Endothelial cell of umbilical vein (primary cell): ENCODE measurements at regions not wholly inside any gene's neighbourhood (a gene's known extent, or its start where the extent isn't known, plus 50 kb on each side); places are given as distances from the start of the nearest gene placed in this dataset.

Experiments
- BruUV-seq: library from RNA; stranded (reverse); fragments of 400-500 nt; replicated peaks from 2 replicates; lab custom pipeline; 2021; lab: Mats Ljungman, UMichigan
- CTCF ChIA-PET: fragments of 300-600, 350-600 bp; sonication (Branson Sonifier 250); formaldehyde crosslinking; loops from one replicate; lab custom pipeline; 2021; ENCODE audit warnings: antibody characterized with exemption, inconsistent platforms; lab: Charles Lee
- POLR2A ChIA-PET: fragments of 300-600, 350-600 bp; sonication (Branson Sonifier 250); formaldehyde crosslinking; loops from one replicate; lab custom pipeline; 2021; ENCODE audit warnings: antibody characterized with exemption, inconsistent platforms; lab: Charles Lee
- DNase-seq: peaks from one replicate; pipeline ENCODE4 v3.0.0-alpha.2; 2011; ENCODE audit warnings: low read depth, low spot score
- FAIRE-seq: peaks from 2 replicates; lab custom pipeline; 2011; peaks lifted over from hg19 to GRCh38; lab: Jason Lieb, UNC
- H2AFZ ChIP-seq: 2 replicates; pipeline ENCODE4 v1.6.0; 2012; ENCODE audit warnings: low read depth, low read length, control low read depth, inconsistent platforms
- H3K27ac ChIP-seq: 2 replicates; pipeline ENCODE4 v1.5.1; 2011; ENCODE audit warnings: low read depth, mild to moderate bottlenecking, control low read depth, low read length, moderate library complexity; ENCODE audit not compliant: insufficient read depth
- H3K27me3 ChIP-seq, 2 experiments: 2 replicates each; pipeline versions ENCODE4 v1.6.0 to v1.6.1; 2011; ENCODE audit warnings: low read length in 2 of 2, mixed read lengths in 1 of 2; ENCODE audit not compliant: control insufficient read depth in 2 of 2, insufficient read depth in 2 of 2
- H3K36me3 ChIP-seq, 2 experiments: 2 replicates in 1 of 2; 3 replicates in 1 of 2; pipeline ENCODE4 v1.5.1; 2011; ENCODE audit warnings: low read length in 2 of 2, mild to moderate bottlenecking in 1 of 2, moderate library complexity in 1 of 2; ENCODE audit not compliant: control insufficient read depth in 2 of 2, insufficient read depth in 2 of 2; ENCODE audit errors: extremely low read depth in 1 of 2
- H3K4me1 ChIP-seq: 3 replicates; pipeline ENCODE4 v1.5.1; 2011; ENCODE audit warnings: mild to moderate bottlenecking, low read length; ENCODE audit not compliant: control insufficient read depth, insufficient read depth; ENCODE audit errors: extremely low read depth
- H3K4me2 ChIP-seq: 2 replicates; pipeline ENCODE4 v1.6.1; 2011; ENCODE audit warnings: low read length, control low read depth, mixed read lengths; ENCODE audit not compliant: insufficient read depth
- H3K4me3 ChIP-seq, 3 experiments: fragments of 200-600 bp in 1 of 3; sonication (generic), shearing (Covaris generic) in 1 of 3; replicated peaks in 1 of 3; 2 replicates each; pipeline ENCODE4 v1.5.1; 2011 to 2016; ENCODE audit warnings: control low read depth in 3 of 3, low read length in 3 of 3, mild to moderate bottlenecking in 2 of 3, inconsistent platforms in 1 of 3, low read depth in 1 of 3, moderate library complexity in 1 of 3; ENCODE audit not compliant: insufficient read depth in 1 of 3
- H3K79me2 ChIP-seq: 2 replicates; pipeline ENCODE4 v1.6.0; 2012; ENCODE audit warnings: low read length, inconsistent platforms; ENCODE audit not compliant: control insufficient read depth, insufficient read depth
- H3K9ac ChIP-seq: replicated peaks from 2 replicates; pipeline ENCODE3; 2011; ENCODE audit warnings: low read length, control low read depth; ENCODE audit not compliant: insufficient read depth; ENCODE audit errors: extremely low read depth
- H3K9me1 ChIP-seq: replicated peaks from 3 replicates; pipeline ENCODE4 v1.6.0; 2011; ENCODE audit warnings: mild to moderate bottlenecking, low read length; ENCODE audit not compliant: control insufficient read depth, insufficient read depth; ENCODE audit errors: extremely low read depth
- H3K9me3 ChIP-seq: replicated peaks from 2 replicates; pipeline ENCODE4 v1.5.1; 2012; ENCODE audit warnings: low read length, inconsistent platforms; ENCODE audit not compliant: control insufficient read depth, insufficient read depth
- H4K20me1 ChIP-seq: replicated peaks from 2 replicates; pipeline ENCODE3; 2011; ENCODE audit warnings: mild to moderate bottlenecking, low read length; ENCODE audit not compliant: control insufficient read depth, insufficient read depth; ENCODE audit errors: extremely low read depth
- CTCF ChIP-seq, 2 donors: IDR thresholded peaks; 1 replicate in 1 of 2; 2 replicates in 1 of 2; pipeline ENCODE4 v1.5.1; 2011; ENCODE audit warnings: low read length in 2 of 2, mild to moderate bottlenecking in 2 of 2, moderate library complexity in 2 of 2, control low read depth in 1 of 2, inconsistent platforms in 1 of 2, low read depth in 1 of 2; ENCODE audit not compliant: insufficient read depth in 1 of 2; ENCODE audit errors: extremely low read depth in 1 of 2
- EZH2 ChIP-seq: IDR thresholded peaks from 2 replicates; pipeline ENCODE4 v1.6.1; 2012; ENCODE audit warnings: borderline replicate concordance, low read depth, mild to moderate bottlenecking, moderate library complexity, low read length, inconsistent platforms; ENCODE audit not compliant: severe bottlenecking
- FOS ChIP-seq: IDR thresholded peaks from 2 replicates; pipeline ENCODE4 v1.6.1; 2011; ENCODE audit warnings: mild to moderate bottlenecking, low read length, moderate library complexity, borderline replicate concordance; ENCODE audit not compliant: insufficient read depth
- GATA2 ChIP-seq: IDR thresholded peaks from 2 replicates; pipeline ENCODE4 v1.7.0; 2011; ENCODE audit warnings: low read depth, mild to moderate bottlenecking, moderate library complexity, mixed read lengths, low read length; ENCODE audit not compliant: insufficient read length, insufficient read depth
- JUN ChIP-seq: IDR thresholded peaks from 2 replicates; pipeline ENCODE4 v1.6.1; 2011; ENCODE audit warnings: borderline replicate concordance, low read depth; ENCODE audit not compliant: insufficient read length, insufficient read depth
- MAX ChIP-seq: IDR thresholded peaks from 2 replicates; pipeline ENCODE4 v1.6.1; 2011; ENCODE audit not compliant: insufficient read depth, insufficient read length
- MYC ChIP-seq: IDR thresholded peaks from one replicate; pipeline ENCODE4 v1.6.1; 2011; ENCODE audit warnings: mild to moderate bottlenecking, low read depth, low read length
- POLR2A ChIP-seq: IDR thresholded peaks from 2 replicates; pipeline ENCODE4 v1.6.1; 2012; ENCODE audit warnings: low read depth, mild to moderate bottlenecking, control low read depth, low read length
- POLR2AphosphoS5 ChIP-seq: IDR thresholded peaks from 2 replicates; pipeline ENCODE4 v1.6.1; 2012; ENCODE audit warnings: low read depth, mild to moderate bottlenecking, control low read depth, low read length, moderate library complexity; ENCODE audit not compliant: insufficient read depth
- dilution Hi-C: fragments of 300-500 bp; cut with MboI; formaldehyde crosslinking; loops from one replicate; pipeline ENCODE4 v1.15.0; 2019; ENCODE audit warnings: low sequenced_read_pairs; ENCODE audit not compliant: extremely low pct_ligation_motif_present
- intact Hi-C: fragments of 100-400 bp; cut with micrococcal nuclease; formaldehyde crosslinking; loops from one replicate; pipeline ENCODE4 v1.10.0; 2022

- Histone ChIP-seq H3K4me1 (no peaks in the 10 kb centered on the region), H3K4me2 (no peak overlapping the region), H3K9me1 (no peaks in the 10 kb centered on the region), H3K36me3 (no peaks in the 10 kb centered on the region), H3K79me2 (no peaks in the 10 kb centered on the region), H3K9me3 (peaks cover 5% of the 10 kb centered on the region), H3K27ac (no peak overlapping the region), H3K27me3 (no peaks in the 10 kb centered on the region), H3K4me3 (no peak overlapping the region), H3K9ac (no peak overlapping the region), H4K20me1 (no peaks in the 10 kb centered on the region), H2AFZ (no peak overlapping the region)
- no TSS peak for BruUV-seq
- ChIA-PET POLR2A (no interaction called here), CTCF (no interaction called here)
- intact Hi-C loops (no loop called here), dilution Hi-C loops (no loop called here)
- FAIRE-seq (no peak), DNase-seq (no peak)
- TF ChIP-seq MAX (no peak), POLR2A (no peak), POLR2AphosphoS5 (no peak)
These were observed 337.3 kb upstream of the TBC1D5 start for GRCh38 chr3:18079739-18080138.

- no peak for FAIRE-seq
- POLR2A ChIA-PET = no interaction called here
- dilution Hi-C loops = no loop called here
These were observed 336.6 kb upstream of the TBC1D5 start for GRCh38 chr3:18079062-18079461.

More at GRCh38 chr3:18079062-18079461, 336.6 kb upstream of the TBC1D5 start:
- Histone ChIP-seq H3K79me2 (no peaks in the 10 kb centered on the region), H3K9me1 (no peaks in the 10 kb centered on the region), H3K4me3 (no peak overlapping the region), H3K9me3 (peaks cover 5% of the 10 kb centered on the region), H3K36me3 (no peaks in the 10 kb centered on the region), H3K4me1 (no peaks in the 10 kb centered on the region), H4K20me1 (no peaks in the 10 kb centered on the region), H3K4me2 (no peak overlapping the region), H3K27me3 (no peaks in the 10 kb centered on the region), H3K9ac (no peak overlapping the region), H3K27ac (no peak overlapping the region), H2AFZ (no peak overlapping the region)
- intact Hi-C loops = no loop called here
- TF ChIP-seq POLR2AphosphoS5 (no peak), FOS (no peak), CTCF (IDR thresholded peaks at IDR 0.05; ENCODE audit: extremely low read depth in 1 of 2, insufficient read depth in 1 of 2, low read depth in 1 of 2, low read length in 2 of 2) (no peak), MYC (no peak), GATA2 (no peak), EZH2 (no peak), POLR2A (no peak), JUN (no peak), MAX (no peak)
- no TSS peak for BruUV-seq
- no peak for DNase-seq
- CTCF ChIA-PET = no interaction called here
